Right atrium auricular region (tissue), 2 donors: ENCODE measurements at regions not wholly inside any gene's neighbourhood (a gene's known extent, or its start where the extent isn't known, plus 50 kb on each side); places are given as distances from the start of the nearest gene placed in this dataset.

Source experiments
- DNase-seq: peaks from one replicate; pipeline ENCODE4 v3.0.0-alpha.2; 2019; ENCODE audit warnings: low spot score
- H3K27ac ChIP-seq, 2 donors: fragments of 200-600 bp; sonication (generic); 1 replicate in 1 of 2; 2 replicates in 1 of 2; pipeline ENCODE4 v1.5.1; 2016 to 2019
- H3K27me3 ChIP-seq, 2 donors: fragments of 200-600 bp; sonication (generic); one replicate each; pipeline versions ENCODE4 v1.5.1 to v1.6.0; 2017 to 2019
- H3K36me3 ChIP-seq: fragments of 200-600 bp; sonication (generic); one replicate; pipeline ENCODE4 v1.5.1; 2016
- H3K4me1 ChIP-seq, 2 donors: fragments of 200-600 bp; sonication (generic); one replicate each; pipeline versions ENCODE4 v1.5.1 to v1.6.0; 2017 to 2019
- H3K4me3 ChIP-seq, 2 donors: fragments of 200-600 bp; sonication (generic); 1 replicate in 1 of 2; 2 replicates in 1 of 2; pipeline ENCODE4 v1.5.1; 2017 to 2019; ENCODE audit warnings: mild to moderate bottlenecking in 1 of 2, moderate library complexity in 1 of 2
- H3K9me3 ChIP-seq, 2 donors: fragments of 200-600 bp; sonication (generic); one replicate each; pipeline ENCODE4 v1.5.1; 2019
- CTCF ChIP-seq, 2 donors: fragments of 200-600 bp; sonication (generic); IDR thresholded peaks; one replicate each; pipeline ENCODE4 v1.5.1; 2019; ENCODE audit warnings: antibody characterized with exemption in 2 of 2

GRCh38 chr12:107144441-107144840 lies 51.1 kb upstream of the CRY1 start:
- no peaks in the 10 kb centered on the region for H3K9me3 ChIP-seq
- H3K27me3 ChIP-seq: no peaks in the 10 kb centered on the region
- no peak overlapping the region for H3K27ac ChIP-seq
- TF ChIP-seq CTCF (IDR thresholded peaks at IDR 0.05): no peak
- no peaks in the 10 kb centered on the region for H3K4me1 ChIP-seq
- H3K4me3 ChIP-seq: no peak overlapping the region
- H3K36me3 ChIP-seq: no peaks in the 10 kb centered on the region
- no peak for DNase-seq

- DNase-seq: no peak
- no peak for TF ChIP-seq CTCF (IDR thresholded peaks at IDR 0.05)
Observed at GRCh38 chr12:107144990-107145389, 51.6 kb upstream of the CRY1 start.

GRCh38 chr12:107145397-107145796 lies 52.0 kb upstream of the CRY1 start:
- H3K4me3 ChIP-seq: no peak overlapping the region
- no peak for TF ChIP-seq CTCF (IDR thresholded peaks at IDR 0.05)
- no peaks in the 10 kb centered on the region for H3K36me3 ChIP-seq
- H3K27me3 ChIP-seq: no peaks in the 10 kb centered on the region
- no peaks in the 10 kb centered on the region for H3K4me1 ChIP-seq
- H3K27ac ChIP-seq: no peak overlapping the region
- DNase-seq: no peak
- no peaks in the 10 kb centered on the region for H3K9me3 ChIP-seq

More at GRCh38 chr12:107144990-107145389, 51.6 kb upstream of the CRY1 start:
- Histone ChIP-seq H3K27ac (no peak overlapping the region), H3K4me1 (no peaks in the 10 kb centered on the region), H3K4me3 (no peak overlapping the region), H3K36me3 (no peaks in the 10 kb centered on the region), H3K27me3 (no peaks in the 10 kb centered on the region), H3K9me3 (no peaks in the 10 kb centered on the region)

- no peak for DNase-seq
- no peaks in the 10 kb centered on the region for H3K36me3 ChIP-seq
- no peak for TF ChIP-seq CTCF (IDR thresholded peaks at IDR 0.05)
- no peak overlapping the region for H3K4me3 ChIP-seq
- H3K9me3 ChIP-seq: no peaks in the 10 kb centered on the region
- no peak overlapping the region for H3K27ac ChIP-seq
- no peaks in the 10 kb centered on the region for H3K27me3 ChIP-seq
- H3K4me1 ChIP-seq: no peaks in the 10 kb centered on the region
Observed at GRCh38 chr12:107148107-107148506, 54.8 kb upstream of the CRY1 start.

GRCh38 chr12:107152315-107152714 lies 59.0 kb upstream of the CRY1 start:
- no peak overlapping the region for H3K27ac ChIP-seq
- no peaks in the 10 kb centered on the region for H3K27me3 ChIP-seq
- peaks cover 0 to 4% of the 10 kb centered on the region in 2 donors for H3K9me3 ChIP-seq
- H3K4me3 ChIP-seq: no peak overlapping the region
- no peaks in the 10 kb centered on the region for H3K4me1 ChIP-seq
- no peaks in the 10 kb centered on the region for H3K36me3 ChIP-seq
- TF ChIP-seq CTCF (IDR thresholded peaks at IDR 0.05): no peak
- no peak for DNase-seq

GRCh38 chr12:107159384-107159900 lies 66.1 kb upstream of the CRY1 start:
- H3K27me3 ChIP-seq: no peaks in the 10 kb centered on the region
- H3K4me3 ChIP-seq: no peak overlapping the region
- H3K4me1 ChIP-seq: no peaks in the 10 kb centered on the region
- TF ChIP-seq CTCF (IDR thresholded peaks at IDR 0.05): no peak
- no peak for DNase-seq
- H3K36me3 ChIP-seq: no peaks in the 10 kb centered on the region
- H3K9me3 ChIP-seq: no peaks in the 10 kb centered on the region
- H3K27ac ChIP-seq: no peak overlapping the region
